Caco-2 (cell line): ENCODE measurements at regions not wholly inside any gene's neighbourhood (a gene's known extent, or its start where the extent isn't known, plus 50 kb on each side); places are given as distances from the start of the nearest gene placed in this dataset.

Experiments used
- BruUV-seq: library from RNA; stranded (reverse); fragments of 400-500 nt; replicated peaks from 2 replicates; lab custom pipeline; 2021; lab: Mats Ljungman, UMichigan
- CTCF ChIA-PET: fragments of 300-600 bp; sonication (Branson Sonifier 250); formaldehyde crosslinking; loops from one replicate; lab custom pipeline; 2022; ENCODE audit warnings: antibody characterized with exemption; lab: Charles Lee
- POLR2A ChIA-PET: fragments of 300-600 bp; sonication (Branson Sonifier 250); formaldehyde crosslinking; loops from one replicate; lab custom pipeline; 2022; ENCODE audit warnings: antibody characterized with exemption; lab: Charles Lee
- DNase-seq, 2 experiments: peaks; one replicate each; pipeline versions ENCODE4 v3.0.0 to v3.0.0-alpha.2; 2020 to 2022
- H3K27me3 ChIP-seq: replicated peaks from 2 replicates; pipeline ENCODE4 v1.6.0; 2011; ENCODE audit warnings: low read length; ENCODE audit not compliant: control insufficient read depth, insufficient read depth
- H3K36me3 ChIP-seq: 2 replicates; pipeline ENCODE4 v1.5.1; 2011; ENCODE audit warnings: low read length; ENCODE audit not compliant: control insufficient read depth, insufficient read depth
- H3K4me1 ChIP-seq: fragments of 250-450 bp; sonication (Bioruptor Pico); 2 replicates; pipeline ENCODE4 v1.5.1; 2020; ENCODE audit warnings: mild to moderate bottlenecking
- H3K4me3 ChIP-seq: 2 replicates; pipeline ENCODE4 v1.5.1; 2011; ENCODE audit warnings: low read depth, mild to moderate bottlenecking, control low read depth, low read length
- H3K9me3 ChIP-seq: fragments of 250-450 bp; sonication (Bioruptor Pico); 2 replicates; pipeline ENCODE4 v1.5.1; 2020; ENCODE audit warnings: mild to moderate bottlenecking, moderate library complexity
- H3K27ac Mint-ChIP-seq: one replicate; pipeline ENCODE4 v1.8.0; 2022; ENCODE audit warnings: mixed read lengths; ENCODE audit not compliant: unreplicated experiment
- H3K27me3 Mint-ChIP-seq: one replicate; pipeline ENCODE4 v1.8.0; 2022; ENCODE audit warnings: mixed read lengths; ENCODE audit not compliant: insufficient read depth, unreplicated experiment
- H3K36me3 Mint-ChIP-seq: one replicate; pipeline ENCODE4 v1.8.0; 2022; ENCODE audit warnings: mild to moderate bottlenecking, mixed read lengths; ENCODE audit not compliant: insufficient read depth, unreplicated experiment
- H3K4me1 Mint-ChIP-seq: one replicate; pipeline ENCODE4 v1.8.0; 2022; ENCODE audit warnings: low read depth, mixed read lengths; ENCODE audit not compliant: unreplicated experiment
- H3K4me3 Mint-ChIP-seq: one replicate; pipeline ENCODE4 v1.8.0; 2022; ENCODE audit warnings: mild to moderate bottlenecking, moderate library complexity, mixed read lengths; ENCODE audit not compliant: unreplicated experiment
- H3K9me3 Mint-ChIP-seq: one replicate; pipeline ENCODE4 v1.8.0; 2022; ENCODE audit warnings: mixed read lengths; ENCODE audit not compliant: unreplicated experiment
- CTCF ChIP-seq, 2 experiments: fragments of 200-600 bp in 1 of 2; IDR thresholded peaks; 1 replicate in 1 of 2; 2 replicates in 1 of 2; pipeline versions ENCODE4 v1.5.1 to v1.8.0; 2011 to 2022; ENCODE audit warnings: antibody characterized with exemption in 1 of 2, control low read depth in 1 of 2, inconsistent platforms in 1 of 2, low read depth in 1 of 2, low read length in 1 of 2, mild to moderate bottlenecking in 1 of 2, moderate library complexity in 1 of 2; ENCODE audit not compliant: insufficient read depth in 1 of 2, severe bottlenecking in 1 of 2, unreplicated experiment in 1 of 2
- intact Hi-C: fragments of 100-400 bp; cut with micrococcal nuclease; formaldehyde crosslinking; loops from one replicate; pipeline ENCODE4 v1.10.0; 2022; ENCODE audit not compliant: unreplicated experiment

GRCh38 chr20:50346374-50347283, 156.0 kb downstream of the CEBPB start:
- ChIA-PET POLR2A (interaction anchor here (0.6 kb wide), 1 partner anchor 26 kb away, joined by 3 read pairs; no protein-coding TSS in a partner anchor), CTCF (interaction anchor here (0.6 to 1.6 kb wide), 3 partner anchors 146 to 158 kb away, joined by 3 to 4 read pairs (median 4); no protein-coding TSS in a partner anchor)
- no peak for DNase-seq
- no peaks in the 10 kb centered on the region for H3K9me3 Mint-ChIP-seq
- BruUV-seq = no TSS peak
- no peak overlapping the region for H3K27ac Mint-ChIP-seq
- no peaks in the 10 kb centered on the region for H3K4me1 Mint-ChIP-seq
- no peaks in the 10 kb centered on the region for H3K27me3 Mint-ChIP-seq
- no peak for TF ChIP-seq CTCF (IDR thresholded peaks at IDR 0.05; ENCODE audit: insufficient read depth in 1 of 2, low read depth in 1 of 2, low read length in 1 of 2, severe bottlenecking in 1 of 2, unreplicated experiment in 1 of 2)
- Histone ChIP-seq H3K36me3 (no peaks in the 10 kb centered on the region), H3K4me1 (no peaks in the 10 kb centered on the region), H3K4me3 (no peak overlapping the region), H3K27me3 (no peaks in the 10 kb centered on the region), H3K9me3 (no peaks in the 10 kb centered on the region)
- H3K36me3 Mint-ChIP-seq = no peaks in the 10 kb centered on the region
- intact Hi-C loops = no loop called here
- no peak overlapping the region for H3K4me3 Mint-ChIP-seq

- H3K4me3 Mint-ChIP-seq = no peak overlapping the region
- Histone ChIP-seq H3K27me3 (no peaks in the 10 kb centered on the region), H3K36me3 (no peaks in the 10 kb centered on the region), H3K9me3 (no peaks in the 10 kb centered on the region), H3K4me1 (no peaks in the 10 kb centered on the region), H3K4me3 (no peak overlapping the region)
- BruUV-seq = no TSS peak
- ChIA-PET CTCF (interaction anchor here (0.6 to 1.6 kb wide), 3 partner anchors 145 to 159 kb away, joined by 3 to 4 read pairs (median 4); no protein-coding TSS in a partner anchor), POLR2A (interaction anchor here (0.6 kb wide), 1 partner anchor 25 kb away, joined by 3 read pairs; no protein-coding TSS in a partner anchor)
- no peaks in the 10 kb centered on the region for H3K9me3 Mint-ChIP-seq
- H3K27me3 Mint-ChIP-seq = no peaks in the 10 kb centered on the region
- DNase-seq = no peak
- H3K4me1 Mint-ChIP-seq = no peaks in the 10 kb centered on the region
- no peak overlapping the region for H3K27ac Mint-ChIP-seq
- no peaks in the 10 kb centered on the region for H3K36me3 Mint-ChIP-seq
- no peak for TF ChIP-seq CTCF (IDR thresholded peaks at IDR 0.05; ENCODE audit: insufficient read depth in 1 of 2, low read depth in 1 of 2, low read length in 1 of 2, severe bottlenecking in 1 of 2, unreplicated experiment in 1 of 2)
- intact Hi-C loops = no loop called here
These were observed 156.8 kb downstream of the CEBPB start for GRCh38 chr20:50347284-50348063.

- ChIA-PET POLR2A (no interaction called here), CTCF (interaction anchor here (1.6 kb wide), 1 partner anchor 159 kb away, joined by 4 read pairs; no protein-coding TSS in a partner anchor)
- Mint-ChIP-seq H3K9me3 (no peaks in the 10 kb centered on the region), H3K27ac (no peak overlapping the region), H3K4me3 (no peak overlapping the region), H3K27me3 (no peaks in the 10 kb centered on the region), H3K4me1 (peaks cover 2% of the 10 kb centered on the region), H3K36me3 (no peaks in the 10 kb centered on the region)
- Histone ChIP-seq H3K27me3 (no peaks in the 10 kb centered on the region), H3K36me3 (no peaks in the 10 kb centered on the region), H3K4me3 (no peak overlapping the region), H3K9me3 (no peaks in the 10 kb centered on the region), H3K4me1 (peaks cover 3% of the 10 kb centered on the region; the same call in 1 of the 2 replicates)
- intact Hi-C loops = no loop called here
- no peak for TF ChIP-seq CTCF (IDR thresholded peaks at IDR 0.05; ENCODE audit: insufficient read depth in 1 of 2, low read depth in 1 of 2, low read length in 1 of 2, severe bottlenecking in 1 of 2, unreplicated experiment in 1 of 2)
- no peak for DNase-seq
- BruUV-seq = no TSS peak
These were observed 157.5 kb downstream of the CEBPB start for GRCh38 chr20:50348096-50348495.
